SK-N-SH treated with all-trans-retinoic acid at 6 μM for 48 hours (cell line): ENCODE measurements at regions not wholly inside any gene's neighbourhood (a gene's known extent, or its start where the extent isn't known, plus 50 kb on each side); places are given as distances from the start of the nearest gene placed in this dataset.

ENCODE experiments used
- ARNTL ChIP-seq: fragments of 450-650 bp; formaldehyde crosslinking; IDR thresholded peaks from 2 replicates; pipeline ENCODE4 v1.5.0; 2020; ENCODE audit warnings: low read depth, mild to moderate bottlenecking, moderate library complexity, borderline replicate concordance
- BACH2 ChIP-seq: fragments of 250-450 bp; sonication (Bioruptor Pico); IDR thresholded peaks from 2 replicates; pipeline ENCODE4 v1.9.0; 2021; ENCODE audit warnings: mild to moderate bottlenecking, borderline replicate concordance
- CREB5 ChIP-seq: fragments of 250-450 bp; sonication (Bioruptor Pico); IDR thresholded peaks from 2 replicates; pipeline ENCODE4 v1.5.1; 2020; ENCODE audit warnings: low read depth, mild to moderate bottlenecking, moderate library complexity
- CSRNP3 ChIP-seq: fragments of 250-450 bp; sonication (Bioruptor Pico); IDR thresholded peaks from 2 replicates; pipeline ENCODE4 v1.5.1; 2021; ENCODE audit warnings: mild to moderate bottlenecking, moderate library complexity
- PATZ1 ChIP-seq: fragments of 250-450 bp; sonication (Bioruptor Pico); IDR thresholded peaks from 2 replicates; pipeline ENCODE4 v1.8.0; 2020; ENCODE audit warnings: mild to moderate bottlenecking, moderate library complexity, borderline replicate concordance
- ZC3H10 ChIP-seq: fragments of 250-450 bp; sonication (Bioruptor Pico); IDR thresholded peaks from 2 replicates; pipeline ENCODE4 v1.5.1; 2021; ENCODE audit warnings: mild to moderate bottlenecking, moderate library complexity
- ZFP3 ChIP-seq: fragments of 250-450 bp; sonication (Bioruptor Pico); IDR thresholded peaks from 2 replicates; pipeline ENCODE4 v1.5.0; 2020; ENCODE audit warnings: mild to moderate bottlenecking, moderate library complexity
- ZNF8 ChIP-seq: fragments of 450-650 bp; formaldehyde crosslinking; IDR thresholded peaks from 2 replicates; pipeline ENCODE4 v1.5.0; 2020; ENCODE audit warnings: mild to moderate bottlenecking, moderate library complexity

GRCh38 chr18:72452328-72452727, 91.8 kb downstream of the CBLN2 start:
- no peak for TF ChIP-seq ZFP3 (CRISPR knock-in tag)
- no peak for TF ChIP-seq PATZ1 (CRISPR knock-in tag)
- TF ChIP-seq CSRNP3: no peak
- TF ChIP-seq ARNTL: no peak
- TF ChIP-seq ZNF8 (CRISPR knock-in tag): no peak
- TF ChIP-seq BACH2: no peak
- no peak for TF ChIP-seq CREB5 (CRISPR knock-in tag)
- TF ChIP-seq ZC3H10 (CRISPR knock-in tag): no peak
